Liver (tissue), 3 donors: ENCODE measurements at regions not wholly inside any gene's neighbourhood (a gene's known extent, or its start where the extent isn't known, plus 50 kb on each side); places are given as distances from the start of the nearest gene placed in this dataset.

Experiments used
- CTCF ChIP-seq: fragments of 150-350 bp; IDR thresholded peaks from 2 replicates; pipeline ENCODE4 v1.5.1; 2017; ENCODE audit warnings: improper control_type of control experiment, low read depth, low read length; ENCODE audit not compliant: missing input control
- FOXA1 ChIP-seq: IDR thresholded peaks from 2 replicates; pipeline ENCODE4 v1.6.1; 2016; ENCODE audit warnings: antibody characterized with exemption
- HNF4A ChIP-seq, 2 donors: conservative IDR thresholded peaks; 2 replicates each; pipeline ENCODE4 v1.6.1; 2016; ENCODE audit warnings: antibody characterized with exemption in 2 of 2, mild to moderate bottlenecking in 2 of 2
- HNF4G ChIP-seq: IDR thresholded peaks from 2 replicates; pipeline ENCODE4 v1.6.1; 2016; ENCODE audit warnings: antibody characterized with exemption
- REST ChIP-seq: IDR thresholded peaks from 2 replicates; pipeline ENCODE4 v1.6.1; 2016; ENCODE audit warnings: antibody characterized with exemption, mild to moderate bottlenecking
- TAF1 ChIP-seq: conservative IDR thresholded peaks from 2 replicates; pipeline ENCODE4 v1.6.1; 2016; ENCODE audit warnings: antibody characterized with exemption, mild to moderate bottlenecking
- TF ChIP-seq, protein P1 (sequence below): IDR thresholded peaks from 2 replicates; pipeline ENCODE4 v1.6.1; 2016; ENCODE audit warnings: antibody characterized with exemption
- donor health status: healthy.
- donor health status: healthy.

DNA sequence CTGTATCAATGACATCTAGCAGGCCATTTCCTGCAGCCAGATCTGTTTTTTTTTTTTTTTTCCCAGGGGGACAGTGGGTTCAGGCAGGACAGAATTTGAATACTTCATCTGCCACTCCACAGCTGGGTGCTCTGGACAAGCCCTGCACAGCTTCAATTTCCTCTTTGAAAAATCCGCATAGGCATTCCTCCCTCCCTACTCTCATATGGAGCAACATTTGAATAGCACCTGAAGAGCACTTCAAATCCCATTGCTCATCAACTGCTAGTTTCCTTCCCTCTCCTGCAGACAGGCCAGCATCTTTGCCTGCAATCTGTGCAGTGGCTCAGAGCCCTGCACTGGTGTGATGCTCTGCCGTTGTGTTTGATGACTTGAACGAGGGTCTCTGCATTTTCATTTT is 326.3 kb downstream of the TSN start:
- TF ChIP-seq CTCF: no peak
- TF ChIP-seq, protein P1, sequence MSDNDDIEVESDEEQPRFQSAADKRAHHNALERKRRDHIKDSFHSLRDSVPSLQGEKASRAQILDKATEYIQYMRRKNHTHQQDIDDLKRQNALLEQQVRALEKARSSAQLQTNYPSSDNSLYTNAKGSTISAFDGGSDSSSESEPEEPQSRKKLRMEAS: no peak
- no peak for TF ChIP-seq HNF4G
- TF ChIP-seq REST: no peak
- no peak for TF ChIP-seq FOXA1
- no peak for TF ChIP-seq TAF1
- TF ChIP-seq HNF4A (conservative IDR thresholded peaks at IDR 0.05): no peak
